ENCODE measurements at regions not wholly inside any gene's neighbourhood (a gene's known extent, or its start where the extent isn't known, plus 50 kb on each side); places are given as distances from the start of the nearest gene placed in this dataset.

GRCh38 chr1:42017730-42018129, 99.0 kb upstream of the HIVEP3 start:
- TF ChIP-seq CTCF (IDR thresholded peaks at IDR 0.05) (no peak), EZH2 (IDR thresholded peaks at IDR 0.05) (no peak)

Measured in neural progenitor cell (in vitro differentiated cells).